Effector memory CD4-positive, alpha-beta T cell (primary cell): ENCODE measurements at regions not wholly inside any gene's neighbourhood (a gene's known extent, or its start where the extent isn't known, plus 50 kb on each side); places are given as distances from the start of the nearest gene placed in this dataset.

ENCODE experiments used
- DNase-seq, 3 donors: peaks; one replicate each; pipeline ENCODE4 v3.0.0-alpha.2; 2020
- H3K27ac ChIP-seq: 2 replicates; pipeline ENCODE4 v1.7.0; 2013; ENCODE audit warnings: mild to moderate bottlenecking, low read length, moderate library complexity; ENCODE audit not compliant: insufficient read depth, poor library complexity, severe bottlenecking
- H3K27me3 ChIP-seq: replicated peaks from 2 replicates; pipeline ENCODE4 v1.7.0; 2013; ENCODE audit warnings: mild to moderate bottlenecking, low read length; ENCODE audit not compliant: insufficient read depth, control insufficient read depth, poor library complexity, severe bottlenecking
- H3K36me3 ChIP-seq: 2 replicates; pipeline ENCODE4 v1.7.0; 2013; ENCODE audit warnings: mild to moderate bottlenecking, low read length, moderate library complexity; ENCODE audit not compliant: control insufficient read depth, insufficient read depth
- H3K4me1 ChIP-seq: 2 replicates; pipeline ENCODE4 v1.7.0; 2013; ENCODE audit warnings: low read length, mild to moderate bottlenecking; ENCODE audit not compliant: control insufficient read depth, insufficient read depth, poor library complexity, severe bottlenecking
- H3K4me3 ChIP-seq: 2 replicates; pipeline ENCODE4 v1.7.0; 2013; ENCODE audit warnings: low read length, low read depth, mild to moderate bottlenecking; ENCODE audit not compliant: insufficient read depth, poor library complexity, severe bottlenecking
- H3K9me3 ChIP-seq: 2 replicates; pipeline ENCODE4 v1.7.0; 2013; ENCODE audit warnings: mild to moderate bottlenecking, low read length, moderate library complexity; ENCODE audit not compliant: control insufficient read depth

DNA sequence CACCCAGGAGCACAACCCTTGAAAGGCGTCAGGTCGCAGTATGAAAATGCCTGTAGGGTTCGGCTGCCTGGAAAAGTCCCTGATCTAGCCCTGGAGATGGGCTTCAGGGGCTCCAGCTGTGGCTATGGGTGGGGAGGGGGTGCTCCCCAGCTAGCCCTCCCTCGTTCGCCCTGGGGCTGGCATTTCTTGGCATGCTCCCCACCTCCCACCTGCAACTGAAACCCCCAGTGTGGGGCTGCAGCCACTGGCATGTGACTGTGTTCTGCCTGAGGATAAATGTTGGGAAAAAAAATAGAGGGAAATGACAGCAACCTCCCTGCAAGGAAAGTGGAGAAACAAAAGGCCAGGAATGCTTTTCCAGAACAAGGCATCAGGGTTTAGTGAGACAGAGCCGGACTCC, 109.2 kb downstream of the COPS8 start:
- no peaks in the 10 kb centered on the region for H3K36me3 ChIP-seq
- H3K9me3 ChIP-seq = no peaks in the 10 kb centered on the region
- H3K4me1 ChIP-seq = no peaks in the 10 kb centered on the region
- no peak overlapping the region for H3K27ac ChIP-seq
- H3K4me3 ChIP-seq = no peak overlapping the region
- no peaks in the 10 kb centered on the region for H3K27me3 ChIP-seq
- DNase-seq = no peak

DNA sequence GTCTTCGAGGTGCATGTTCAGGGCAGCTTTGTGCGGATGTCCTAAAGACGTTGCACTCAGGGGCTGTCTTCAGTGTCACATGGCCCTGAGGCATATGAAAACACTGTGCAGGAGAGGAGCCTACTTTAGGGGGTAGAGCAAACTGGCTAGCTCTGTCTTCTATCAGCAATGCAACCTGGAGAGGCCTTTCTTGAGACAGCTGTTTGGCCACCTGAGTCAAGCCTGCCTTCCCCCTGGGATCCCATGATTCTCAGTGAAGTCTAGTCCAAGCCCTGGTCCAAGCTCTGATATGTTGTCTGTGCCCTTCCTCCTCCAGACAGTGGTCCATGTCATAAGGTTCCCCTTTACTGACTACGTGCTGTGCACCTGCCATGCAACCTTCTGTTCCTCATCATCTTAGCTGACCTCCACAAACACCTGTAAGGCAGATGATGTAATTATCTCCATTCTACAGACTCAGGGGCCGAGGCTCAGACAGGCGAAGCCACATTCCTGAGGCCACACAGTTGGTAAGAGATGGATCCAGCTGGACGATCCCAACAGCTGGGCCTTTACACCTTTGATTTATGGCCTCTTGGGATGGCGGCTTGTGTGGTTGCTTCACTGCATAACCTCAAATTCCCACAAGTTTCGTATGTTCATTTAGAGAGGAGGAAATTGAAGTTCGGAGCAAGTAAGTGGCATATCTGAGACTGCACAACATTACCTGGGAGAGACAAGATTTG, 109.9 kb downstream of the COPS8 start:
- Histone ChIP-seq H3K4me1 (no peaks in the 10 kb centered on the region), H3K9me3 (no peaks in the 10 kb centered on the region), H3K36me3 (no peaks in the 10 kb centered on the region), H3K4me3 (no peak overlapping the region), H3K27me3 (no peaks in the 10 kb centered on the region), H3K27ac (no peak overlapping the region)
- no peak for DNase-seq

DNA sequence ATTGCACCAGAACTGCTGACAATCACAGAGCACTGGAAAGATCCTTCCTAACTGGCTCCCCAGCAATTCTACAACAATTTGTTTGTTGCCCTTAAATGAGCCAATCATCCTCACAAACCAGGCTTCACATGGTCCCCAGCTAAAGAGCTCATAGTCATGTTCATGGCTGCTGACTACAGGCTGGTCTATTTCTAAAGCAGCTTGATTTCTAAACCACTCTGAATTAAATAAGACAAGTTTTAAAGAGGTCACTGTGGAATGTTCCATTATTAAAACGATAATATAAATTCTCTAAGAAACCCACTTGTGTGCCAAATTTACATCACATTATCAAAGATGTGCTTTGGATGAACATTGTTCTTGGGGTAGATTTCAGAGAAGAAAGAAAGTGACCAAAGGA, 110.7 kb downstream of the COPS8 start:
- Histone ChIP-seq H3K4me1 (no peaks in the 10 kb centered on the region), H3K36me3 (no peaks in the 10 kb centered on the region), H3K4me3 (no peak overlapping the region), H3K27me3 (no peaks in the 10 kb centered on the region), H3K27ac (no peak overlapping the region), H3K9me3 (no peaks in the 10 kb centered on the region)
- no peak for DNase-seq

DNA sequence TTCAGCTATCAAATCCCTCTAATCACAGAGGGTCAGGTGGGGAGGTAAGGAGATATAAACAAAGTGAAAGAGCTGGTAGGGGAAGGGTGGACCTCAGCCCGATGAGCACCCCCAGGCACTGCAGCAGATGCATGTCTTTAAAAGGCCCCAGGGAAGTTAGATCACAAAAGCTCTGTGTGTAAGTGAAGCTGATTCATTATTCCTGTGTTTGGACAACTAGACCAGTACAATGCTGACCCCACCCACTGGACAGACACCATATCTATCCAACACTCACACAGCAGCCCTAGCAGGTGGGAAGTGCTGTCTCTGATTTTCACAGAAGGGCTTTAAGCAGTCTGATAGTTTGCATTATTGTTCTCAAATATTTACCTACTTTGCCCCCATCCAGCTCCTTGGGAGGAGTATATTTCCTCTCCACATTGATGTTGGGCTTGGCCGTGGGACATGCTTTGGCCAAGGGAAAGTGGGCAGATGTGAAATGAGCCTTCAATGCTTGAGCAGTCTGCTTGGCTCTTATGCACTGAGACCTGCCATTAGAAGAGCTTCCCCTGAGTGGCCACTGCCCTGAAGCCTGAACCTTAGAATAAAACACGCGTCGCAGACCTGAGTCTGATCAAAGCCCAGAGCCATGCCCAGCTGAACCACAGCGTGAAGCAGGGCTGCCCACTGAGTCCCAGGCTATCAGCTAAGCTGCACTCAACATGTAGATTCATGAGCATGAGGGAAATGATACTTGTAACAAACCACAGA, 111.4 kb downstream of the COPS8 start:
- H3K4me3 ChIP-seq = no peak overlapping the region
- DNase-seq = no peak
- no peaks in the 10 kb centered on the region for H3K9me3 ChIP-seq
- H3K36me3 ChIP-seq = no peaks in the 10 kb centered on the region
- no peaks in the 10 kb centered on the region for H3K4me1 ChIP-seq
- no peak overlapping the region for H3K27ac ChIP-seq
- no peaks in the 10 kb centered on the region for H3K27me3 ChIP-seq

DNA sequence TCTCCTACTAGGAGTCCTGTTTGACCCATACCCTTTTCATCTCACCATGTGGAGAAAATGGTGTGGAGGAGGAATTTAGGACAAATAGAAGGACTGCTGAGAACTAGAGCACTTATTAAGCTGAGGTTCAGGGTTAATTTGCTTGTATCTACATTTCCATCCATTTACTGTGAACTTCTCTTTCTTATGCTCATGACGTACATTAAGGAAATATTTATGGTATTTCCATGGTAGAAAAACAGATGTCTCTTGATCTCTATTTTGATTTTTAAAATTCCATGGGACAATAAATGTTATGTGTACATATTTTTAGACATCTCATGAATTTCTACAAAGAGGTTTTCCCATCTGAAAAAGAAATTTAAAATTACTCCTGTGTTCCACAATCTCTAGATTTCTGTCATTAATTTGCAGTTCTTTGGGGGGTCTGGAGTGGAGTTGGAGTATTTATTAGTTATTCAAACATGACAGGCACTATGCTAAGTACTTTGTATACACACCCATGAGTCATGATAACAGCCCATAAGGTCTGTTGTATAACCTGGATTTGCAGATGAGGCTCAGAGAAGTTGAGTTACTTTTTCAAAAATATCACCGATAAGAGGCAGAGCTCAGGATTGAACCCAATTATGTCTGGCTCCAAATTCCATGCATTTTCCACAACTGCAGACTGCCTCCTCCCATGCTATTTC, 112.6 kb downstream of the COPS8 start:
- Histone ChIP-seq H3K27me3 (no peaks in the 10 kb centered on the region), H3K36me3 (no peaks in the 10 kb centered on the region), H3K4me3 (no peak overlapping the region), H3K4me1 (no peaks in the 10 kb centered on the region), H3K27ac (no peak overlapping the region), H3K9me3 (no peaks in the 10 kb centered on the region)
- DNase-seq = no peak

DNA sequence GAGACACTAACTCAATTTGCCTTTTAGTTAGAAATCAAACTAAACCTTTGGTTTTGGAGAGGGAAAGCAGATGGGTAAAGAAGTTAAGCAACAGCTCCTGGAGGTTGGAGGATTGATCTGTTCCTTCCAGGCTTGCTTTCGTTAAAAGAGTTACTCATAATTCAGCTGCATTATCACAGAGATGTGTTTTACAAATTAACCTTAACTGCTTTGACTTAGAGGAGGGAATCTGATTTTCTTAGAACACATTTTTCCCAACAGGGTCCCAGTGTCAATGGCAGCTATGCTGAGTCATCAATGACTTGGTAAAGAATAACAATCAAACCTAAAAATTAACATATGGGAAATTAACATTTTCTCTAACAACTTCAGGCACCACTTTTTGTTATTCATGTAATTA, 113.4 kb downstream of the COPS8 start:
- Histone ChIP-seq H3K36me3 (no peaks in the 10 kb centered on the region), H3K4me3 (no peak overlapping the region), H3K9me3 (no peaks in the 10 kb centered on the region), H3K27ac (no peak overlapping the region), H3K27me3 (no peaks in the 10 kb centered on the region), H3K4me1 (no peaks in the 10 kb centered on the region)
- DNase-seq = no peak

DNA sequence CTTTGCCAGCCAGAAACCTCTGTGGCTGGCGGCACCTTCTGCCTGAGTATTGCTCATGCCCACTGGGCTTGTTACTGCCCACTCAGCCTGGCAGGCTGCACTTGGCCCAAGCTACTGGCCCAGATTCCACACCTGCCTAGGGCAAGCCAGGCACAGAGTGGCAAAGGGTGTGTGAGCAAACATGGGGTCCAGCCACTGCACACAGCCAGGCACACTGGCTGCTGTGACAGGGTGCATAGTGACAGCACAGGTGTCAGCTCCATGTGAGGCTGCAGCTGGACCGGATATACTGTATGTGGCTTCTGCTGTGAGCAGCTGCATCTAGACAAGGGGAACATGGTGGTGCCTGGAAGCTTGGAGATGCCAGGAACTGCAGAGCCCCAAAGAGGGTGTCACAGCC, 113.9 kb downstream of the COPS8 start:
- no peak overlapping the region for H3K4me3 ChIP-seq
- H3K4me1 ChIP-seq = no peaks in the 10 kb centered on the region
- no peak for DNase-seq
- H3K36me3 ChIP-seq = no peaks in the 10 kb centered on the region
- H3K9me3 ChIP-seq = no peaks in the 10 kb centered on the region
- no peaks in the 10 kb centered on the region for H3K27me3 ChIP-seq
- H3K27ac ChIP-seq = no peak overlapping the region

DNA sequence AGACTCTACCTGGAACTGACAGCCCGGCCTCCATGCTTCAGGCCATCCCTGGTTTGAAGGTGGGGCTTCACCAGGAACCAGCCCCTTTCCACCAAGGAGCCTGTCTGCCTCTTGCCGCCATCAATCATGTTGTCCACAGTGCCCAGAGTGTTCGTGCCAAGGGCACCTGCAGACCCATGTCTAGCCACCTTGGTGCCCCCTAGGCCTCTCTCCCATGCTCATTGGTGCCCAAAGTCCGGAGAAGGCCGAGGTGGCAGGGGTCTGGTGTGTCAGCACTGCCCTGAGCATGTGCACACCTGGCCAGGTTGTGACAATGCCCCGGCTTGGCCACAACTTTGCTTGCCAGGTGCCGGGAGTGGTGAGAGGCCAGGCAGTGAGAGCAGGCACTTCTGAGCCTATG, 114.8 kb downstream of the COPS8 start:
- Histone ChIP-seq H3K4me1 (no peaks in the 10 kb centered on the region), H3K9me3 (no peaks in the 10 kb centered on the region), H3K27ac (no peak overlapping the region), H3K27me3 (no peaks in the 10 kb centered on the region), H3K4me3 (no peak overlapping the region), H3K36me3 (no peaks in the 10 kb centered on the region)
- DNase-seq = no peak

DNA sequence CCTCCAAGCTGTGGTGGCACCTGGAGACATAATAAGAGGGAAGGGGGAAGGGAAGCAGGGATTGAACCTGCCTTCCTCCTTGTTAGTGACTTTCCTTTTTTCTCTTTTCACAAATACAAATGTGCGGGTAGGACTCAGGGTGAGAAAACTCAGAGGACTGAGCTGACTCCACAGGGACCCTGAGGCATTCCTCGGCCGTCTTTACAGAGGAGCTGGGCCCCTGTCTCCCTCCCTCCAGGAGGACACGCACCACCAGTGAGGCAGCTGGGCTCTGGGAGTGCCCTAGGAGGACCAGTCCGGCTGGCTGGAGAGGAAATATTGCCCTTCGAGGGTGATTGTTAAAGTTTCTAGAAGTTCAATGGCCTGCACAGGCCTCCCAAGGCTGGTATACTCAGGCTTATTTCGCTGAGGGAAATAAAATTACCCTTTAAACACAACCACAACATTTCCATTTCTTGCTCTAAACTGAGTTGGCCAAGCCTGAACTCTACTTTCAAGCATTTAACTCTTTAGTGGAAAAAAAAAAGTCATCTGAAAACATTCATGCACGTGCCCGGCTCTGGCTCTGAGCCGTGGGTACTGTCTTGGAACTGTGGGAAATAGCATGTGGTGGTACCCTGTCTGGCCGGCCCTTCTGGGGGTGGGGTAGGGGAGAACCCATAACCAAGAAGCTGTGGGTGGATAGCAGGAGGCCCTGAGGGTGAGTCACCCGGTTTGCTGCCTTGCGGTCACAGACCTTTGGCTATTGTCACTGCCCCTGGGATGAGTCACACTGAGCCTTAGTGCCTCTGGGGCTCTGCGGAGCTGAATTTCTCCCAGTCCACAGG, 116.0 kb downstream of the COPS8 start:
- Histone ChIP-seq H3K27ac (no peak overlapping the region), H3K27me3 (no peaks in the 10 kb centered on the region), H3K4me3 (no peak overlapping the region), H3K36me3 (no peaks in the 10 kb centered on the region), H3K4me1 (no peaks in the 10 kb centered on the region), H3K9me3 (no peaks in the 10 kb centered on the region)
- DNase-seq = no peak
